K562 (cell line): ENCODE measurements at regions not wholly inside any gene's neighbourhood (a gene's known extent, or its start where the extent isn't known, plus 50 kb on each side); places are given as distances from the start of the nearest gene placed in this dataset.
A peak's percentile ranks its signal among the peaks of the same experiment; 100 is the strongest.

Source experiments
- AFF1 ChIP-seq, 2 experiments: fragments of 450-650 bp; IDR thresholded peaks; 2 replicates each; pipeline ENCODE4 v1.6.1; 2018; ENCODE audit warnings: mild to moderate bottlenecking in 2 of 2, low read depth in 1 of 2; ENCODE audit not compliant: partially characterized antibody in 2 of 2
- BMI1 ChIP-seq: fragments of 150-350 bp; IDR thresholded peaks from 2 replicates; pipeline ENCODE4 v1.6.1; 2014; ENCODE audit warnings: low read length
- CBX5 ChIP-seq: IDR thresholded peaks from 2 replicates; pipeline ENCODE4 v1.6.1; 2014; ENCODE audit warnings: low read depth, borderline replicate concordance
- CHD1 ChIP-seq: fragments of 200-600 bp; sonication (generic); IDR thresholded peaks from one replicate; pipeline ENCODE4 v1.6.1; 2012; ENCODE audit warnings: mild to moderate bottlenecking, moderate library complexity, low read length, inconsistent platforms
- CSDE1 ChIP-seq, 2 experiments: fragments of 450-650 bp; IDR thresholded peaks; 2 replicates each; pipeline ENCODE4 v1.6.1; 2016; ENCODE audit warnings: mild to moderate bottlenecking in 1 of 2
- E2F1 ChIP-seq: sonication (generic); formaldehyde crosslinking; IDR thresholded peaks from 2 replicates; pipeline ENCODE4 v1.8.1; 2023; ENCODE audit warnings: mild to moderate bottlenecking, missing genetic modification reagents, moderate library complexity
- FOXA1 ChIP-seq: fragments of 450-650 bp; IDR thresholded peaks from 2 replicates; pipeline ENCODE4 v1.6.1; 2016; ENCODE audit warnings: mild to moderate bottlenecking, borderline replicate concordance
- HMBOX1 ChIP-seq: sonication (generic); IDR thresholded peaks from 2 replicates; pipeline ENCODE4 v1.6.1; 2016
- MAZ ChIP-seq, 2 experiments: fragments of 450-650 bp in 1 of 2; sonication (generic) in 1 of 2; formaldehyde crosslinking; IDR thresholded peaks in 1 of 2; conservative IDR thresholded peaks in 1 of 2; 2 replicates each; pipeline versions ENCODE4 v1.4.0 to v1.5.0; 2020; ENCODE audit warnings: mild to moderate bottlenecking in 1 of 2, missing genetic modification reagents in 1 of 2
- NR4A1 ChIP-seq, 2 experiments: fragments of 250-450 bp in 1 of 2; fragments of 450-650 bp in 1 of 2; sonication (Bioruptor Pico) in 1 of 2; IDR thresholded peaks; 2 replicates each; pipeline versions ENCODE4 v1.4.0 to v1.6.1; 2016 to 2020; ENCODE audit warnings: mild to moderate bottlenecking in 2 of 2, missing compliant biosample characterization in 1 of 2, missing genetic modification characterization in 1 of 2, moderate library complexity in 1 of 2
- PHB2 ChIP-seq: fragments of 450-650 bp; IDR thresholded peaks from 2 replicates; pipeline ENCODE4 v1.6.1; 2017; ENCODE audit warnings: low read depth
- SAFB ChIP-seq: fragments of 200-400 bp; formaldehyde crosslinking; IDR thresholded peaks from 2 replicates; pipeline ENCODE4 v1.6.1; 2017; ENCODE audit warnings: low read depth, low read length, borderline replicate concordance
- SAFB2 ChIP-seq: fragments of 200-400 bp; formaldehyde crosslinking; IDR thresholded peaks from 2 replicates; pipeline ENCODE4 v1.6.1; 2018; ENCODE audit warnings: borderline replicate concordance, low read length, low read depth, moderate library complexity; ENCODE audit not compliant: severe bottlenecking
- TCFL5 ChIP-seq: fragments of 250-450 bp; sonication (Bioruptor Pico); conservative IDR thresholded peaks from 2 replicates; pipeline ENCODE4 v1.6.1; 2021; ENCODE audit warnings: mild to moderate bottlenecking, moderate library complexity, matching md5 sums
- TRIM24 ChIP-seq, 2 experiments: fragments of 450-650 bp; IDR thresholded peaks; 2 replicates each; pipeline ENCODE4 v1.6.1; 2016
- UBTF ChIP-seq, 2 experiments: IDR thresholded peaks; 2 replicates each; pipeline ENCODE4 v1.6.1; 2012; ENCODE audit warnings: improper control_type of control experiment in 2 of 2, low read depth in 2 of 2, low read length in 2 of 2, borderline replicate concordance in 1 of 2
- ZNF121 ChIP-seq: sonication (generic); formaldehyde crosslinking; conservative IDR thresholded peaks from 2 replicates; pipeline ENCODE4 v1.8.0; 2022; ENCODE audit warnings: missing genetic modification reagents
- ZNF263 ChIP-seq: sonication (generic); formaldehyde crosslinking; IDR thresholded peaks from 2 replicates; pipeline ENCODE4 v1.8.0; 2022; ENCODE audit warnings: mild to moderate bottlenecking, missing genetic modification reagents, borderline replicate concordance
- ZNF311 ChIP-seq: fragments of 250-450 bp; sonication (Bioruptor Pico); IDR thresholded peaks from 2 replicates; pipeline ENCODE4 v1.4.0; 2020; ENCODE audit warnings: mild to moderate bottlenecking, moderate library complexity

- TF ChIP-seq AFF1 (IDR thresholded peaks at IDR 0.05; ENCODE audit: low read depth in 1 of 2, partially characterized antibody in 2 of 2): peak in 1 of 2 experiments; percentile 27
- TF ChIP-seq TRIM24 (IDR thresholded peaks at IDR 0.05): peak in 1 of 2 experiments; percentile 39; a peak in 1 of 4 replicates
- TF ChIP-seq E2F1 (CRISPR knock-in tag): peak; percentile 54; the same call in 1 of the 2 replicates
- no peak for TF ChIP-seq NR4A1 (CRISPR knock-in tag; IDR thresholded peaks at IDR 0.05)
- no peak for TF ChIP-seq NR4A1 (tag; IDR thresholded peaks at IDR 0.05)
- no peak for TF ChIP-seq PHB2
- no peak for TF ChIP-seq CSDE1 (IDR thresholded peaks at IDR 0.05)
- TF ChIP-seq CBX5: no peak
- no peak for TF ChIP-seq ZNF121
- no peak for TF ChIP-seq BMI1
- TF ChIP-seq CHD1: no peak
- 0 out of 2 replicates have a peak, but pooled peaks have one; percentile 37 for TF ChIP-seq HMBOX1
- no peak for TF ChIP-seq TCFL5 (CRISPR knock-in tag)
- TF ChIP-seq UBTF (IDR thresholded peaks at IDR 0.05; ENCODE audit: borderline replicate concordance in 1 of 2, low read depth in 2 of 2, low read length in 2 of 2): 0 out of 4 replicates have a peak, but pooled peaks of 1 of the 2 experiments have one; percentile 49
- 0 out of 2 replicates have a peak, but pooled peaks have one; percentile 44 for TF ChIP-seq SAFB
- TF ChIP-seq FOXA1: no peak
- no peak for TF ChIP-seq ZNF311 (CRISPR knock-in tag)
- peak in 1 of 2 experiments; percentile 60; a peak in 1 of 4 replicates for TF ChIP-seq MAZ (CRISPR knock-in tag; conservative IDR thresholded peaks at IDR 0.05 in 1 of 2, IDR thresholded peaks at IDR 0.05 in 1 of 2)
- TF ChIP-seq SAFB2: no peak
- TF ChIP-seq ZNF263 (CRISPR knock-in tag): no peak
Measured at GRCh38 chr1:199959033-199959774, 68.3 kb upstream of the NR5A2 start (continued).
